HG03378 (cell line): ENCODE measurements at regions not wholly inside any gene's neighbourhood (a gene's known extent, or its start where the extent isn't known, plus 50 kb on each side); places are given as distances from the start of the nearest gene placed in this dataset.
"Not testable (repeated sequence)": the region's sequence is repeated elsewhere in the genome, so short reads cannot be mapped to it uniquely, and the experiment has no call there.

Source experiments
- ATAC-seq: cut with Tn5 transposase; IDR thresholded peaks from one replicate; pipeline ENCODE4 v1.9.1; 2021; ENCODE audit warnings: mild to moderate bottlenecking, moderate library complexity; ENCODE audit not compliant: unreplicated experiment

GRCh38 chr3:72052841-72053409 lies 268.0 kb upstream of the PROK2 start:
- ATAC-seq = no peak

DNA sequence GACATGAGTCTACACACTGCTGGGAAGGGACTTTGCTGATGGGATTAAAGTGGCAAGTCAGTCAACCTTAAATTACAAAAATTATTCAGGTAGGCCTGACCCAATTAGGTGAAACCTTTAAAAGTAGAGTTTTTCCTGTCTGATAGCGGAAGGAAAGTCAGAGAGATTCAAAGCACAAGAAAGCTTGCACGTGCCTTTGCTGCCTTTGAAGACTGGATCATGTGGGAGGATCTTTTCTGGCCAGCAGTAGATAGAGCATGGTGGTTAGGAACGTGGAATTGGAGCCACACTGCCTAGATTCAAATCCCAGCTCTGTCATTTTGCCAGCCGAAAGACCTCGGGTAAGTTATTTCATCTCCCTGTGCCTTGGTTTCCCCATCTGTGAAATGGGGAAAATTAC lies 265.8 kb upstream of the PROK2 start:
- ATAC-seq = no peak

DNA sequence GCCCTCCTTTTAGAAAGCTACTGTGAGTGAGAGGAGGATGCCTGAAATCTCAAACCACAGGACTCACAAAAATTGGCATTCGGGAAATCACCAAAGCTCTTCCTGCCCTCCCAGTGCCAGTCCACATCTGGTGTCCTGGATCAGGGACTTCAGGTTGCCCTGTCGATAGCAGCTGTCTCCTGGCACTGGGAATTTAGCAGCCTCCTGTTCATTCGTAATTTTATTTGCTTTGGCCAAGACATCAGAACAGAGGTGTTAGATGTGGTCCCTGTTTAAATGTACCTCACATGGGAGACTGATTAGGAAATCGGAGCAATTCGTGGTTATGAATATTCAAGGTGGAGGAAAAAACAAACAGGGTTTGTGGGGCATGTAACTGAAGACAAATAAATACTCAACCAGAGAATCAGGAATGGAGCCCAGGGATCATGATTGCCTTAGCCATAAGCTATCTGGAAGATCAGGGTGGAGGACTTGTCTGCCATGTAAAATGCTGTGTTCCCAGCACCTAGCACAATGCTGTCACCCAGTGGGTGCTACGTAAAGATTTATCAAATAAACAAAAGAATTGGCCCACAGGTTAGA lies 265.2 kb upstream of the PROK2 start:
- ATAC-seq = no peak

DNA sequence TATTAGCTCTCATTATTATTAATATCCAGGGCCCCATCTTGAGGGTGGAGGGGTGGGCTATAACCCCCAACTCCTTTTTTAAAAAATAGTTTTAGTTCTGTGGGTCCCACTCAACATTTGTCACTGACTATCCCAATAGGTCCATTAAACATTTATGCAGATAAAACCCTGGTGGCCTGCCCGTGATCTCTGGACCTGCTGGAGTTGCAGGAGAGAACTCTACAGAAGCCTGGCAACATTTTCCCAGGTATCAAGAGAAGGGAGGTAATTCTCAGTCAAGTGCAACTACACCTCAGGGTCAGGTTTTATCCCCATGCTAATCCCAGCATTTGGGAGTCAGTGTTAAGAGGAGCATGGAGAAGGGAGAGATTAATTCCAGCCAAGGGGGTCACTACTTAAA lies 264.4 kb upstream of the PROK2 start:
- no peak for ATAC-seq

DNA sequence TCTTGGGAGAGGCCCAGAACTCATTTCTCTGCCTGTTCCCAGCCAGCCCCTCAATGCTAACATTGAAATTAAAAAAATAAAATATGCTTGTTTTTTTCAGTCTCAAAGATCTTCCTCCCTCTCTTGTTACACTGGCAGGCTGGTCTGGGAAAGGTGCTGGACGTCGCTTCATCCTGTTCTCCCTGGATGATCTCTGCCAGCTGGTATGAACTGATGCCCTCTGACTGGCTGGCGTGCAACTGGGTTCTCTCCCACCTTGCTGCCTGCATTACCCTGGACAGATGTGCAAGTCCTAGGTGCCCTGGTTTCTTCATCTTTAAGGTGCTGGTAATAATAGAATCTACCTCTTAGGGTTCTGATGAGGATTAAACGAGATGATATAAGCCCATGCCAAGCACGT lies 263.9 kb upstream of the PROK2 start:
- no peak for ATAC-seq

DNA sequence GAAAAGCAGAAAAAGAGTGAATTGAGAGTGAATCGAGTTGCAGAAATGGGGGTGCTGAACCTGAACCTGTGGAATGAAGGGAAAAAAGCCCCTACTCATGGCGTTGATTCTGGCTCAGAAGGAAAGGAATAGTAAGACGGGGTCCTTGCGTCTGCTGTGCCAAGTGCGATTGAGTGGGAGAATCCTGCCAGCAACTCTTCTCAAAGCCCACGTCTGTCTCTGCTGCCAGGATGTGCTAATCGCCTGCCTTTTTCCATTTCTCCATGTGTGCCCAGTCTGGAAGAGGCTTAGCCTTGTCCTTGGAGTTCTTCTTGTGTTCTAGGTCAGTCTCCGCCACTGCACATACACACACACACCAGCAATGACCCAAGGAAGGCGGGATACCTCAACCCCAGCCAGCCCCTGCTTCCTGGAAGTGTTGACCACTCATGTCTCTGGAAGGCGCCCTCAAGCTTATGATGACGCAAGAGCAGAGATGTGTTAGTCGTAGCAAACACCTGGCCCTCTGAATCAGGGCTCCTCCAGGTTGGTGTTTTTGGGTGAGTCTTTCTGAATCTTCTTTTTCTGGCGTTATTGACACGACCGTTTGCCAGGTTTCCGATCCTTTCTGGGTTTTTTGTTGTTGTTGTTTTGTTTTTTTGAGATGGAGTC lies 262.4 kb upstream of the PROK2 start:
- ATAC-seq = no peak

DNA sequence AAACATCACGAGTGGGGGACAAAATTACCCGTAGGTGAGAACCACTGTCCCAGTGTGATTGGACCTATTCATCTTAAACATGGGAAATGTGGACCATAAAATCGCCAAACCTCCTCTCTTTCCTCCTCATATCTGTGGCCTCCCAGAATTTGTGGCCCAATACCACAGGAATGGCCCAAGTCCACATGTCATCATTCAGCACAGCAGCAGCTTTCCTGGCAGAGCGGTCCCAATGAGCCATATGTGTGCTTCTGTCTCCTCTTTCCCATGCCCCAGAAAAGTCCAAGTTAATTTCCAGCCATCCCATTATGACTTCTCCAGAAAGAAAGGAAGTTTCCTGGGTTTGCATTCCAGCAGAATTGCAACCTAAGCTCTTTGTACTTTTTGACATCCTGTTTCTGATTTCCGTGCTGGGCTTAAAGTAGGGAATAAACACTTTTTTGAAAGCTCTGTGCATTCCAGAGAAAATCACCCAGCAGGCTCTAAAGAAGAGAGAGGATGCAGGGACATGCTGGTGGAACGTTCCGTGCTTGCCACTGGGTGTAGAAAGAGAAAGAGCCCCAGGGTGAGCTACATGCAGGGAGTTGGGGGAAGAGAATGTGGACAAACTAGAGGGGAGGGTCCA lies 259.4 kb upstream of the PROK2 start:
- no peak for ATAC-seq

DNA sequence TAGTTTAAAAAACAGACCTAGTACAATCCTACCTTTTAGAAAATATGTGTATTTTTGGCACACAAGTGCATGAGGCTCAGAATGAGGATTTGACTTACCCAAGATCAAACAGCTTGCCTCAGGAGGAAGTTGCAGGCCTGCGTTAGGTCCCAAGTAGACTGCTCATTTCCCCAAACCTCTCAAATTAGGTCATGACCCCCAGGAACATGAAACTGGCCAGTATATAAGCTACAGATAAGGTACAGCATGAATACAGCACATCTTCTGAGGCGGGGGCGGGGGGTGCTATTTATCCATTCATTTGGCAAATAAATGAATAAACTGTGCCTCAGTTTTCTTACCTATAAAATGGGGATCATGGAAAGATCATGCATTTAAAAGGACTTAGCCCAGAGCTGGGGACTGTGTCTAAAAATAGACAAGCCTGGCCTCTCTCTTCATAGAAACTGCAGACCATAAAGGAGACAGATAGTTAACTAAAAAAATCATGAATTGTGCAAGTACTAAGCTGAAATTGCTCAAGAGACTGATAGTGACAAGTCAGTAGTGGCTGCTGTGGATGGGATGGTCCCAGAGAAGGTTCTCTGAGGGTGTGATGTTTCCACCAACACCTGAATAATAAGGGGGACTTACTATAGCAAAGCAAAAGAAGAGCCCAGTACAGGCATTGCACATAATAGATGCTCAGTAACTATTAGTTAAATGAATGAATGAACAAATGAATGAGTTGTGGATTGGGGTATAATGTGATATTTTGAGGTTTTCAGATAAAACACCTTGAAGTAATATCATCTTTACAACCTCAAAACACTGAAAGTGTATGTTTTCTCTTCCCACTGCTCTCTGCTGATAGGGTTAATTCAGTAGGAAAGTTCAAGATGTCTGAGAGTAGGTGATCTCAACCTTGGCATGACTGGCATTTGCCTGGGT lies 258.5 kb upstream of the PROK2 start:
- peak; percentile 72 for ATAC-seq

- ATAC-seq = no peak
Measured at GRCh38 chr3:72042397-72043203, 257.7 kb upstream of the PROK2 start.

DNA sequence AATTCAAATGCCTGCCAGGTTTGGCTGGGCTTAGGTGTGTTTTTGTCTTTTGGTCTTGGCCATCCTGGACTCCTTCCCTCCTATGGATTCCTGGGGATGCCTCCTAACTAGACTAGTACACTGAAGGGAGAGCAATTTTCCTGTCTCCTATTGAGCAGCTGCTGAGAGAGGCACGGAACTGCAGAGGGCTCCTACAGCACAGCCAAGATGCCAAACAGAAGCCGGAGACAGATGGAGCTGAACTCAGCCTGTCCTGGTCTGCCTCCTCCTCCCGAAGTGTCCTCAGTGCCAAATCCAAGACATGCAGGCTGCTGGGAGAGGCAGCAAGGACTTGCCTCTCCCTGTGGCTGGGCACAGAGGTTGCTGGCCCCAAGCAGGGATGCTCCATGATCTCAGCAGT lies 256.6 kb upstream of the PROK2 start:
- ATAC-seq = no peak

GRCh38 chr3:72041076-72041475 lies 256.1 kb upstream of the PROK2 start:
- no peak for ATAC-seq

GRCh38 chr3:72039677-72040076 lies 254.7 kb upstream of the PROK2 start:
- no peak for ATAC-seq

GRCh38 chr3:72036899-72037298 lies 252.0 kb upstream of the PROK2 start:
- no peak for ATAC-seq

DNA sequence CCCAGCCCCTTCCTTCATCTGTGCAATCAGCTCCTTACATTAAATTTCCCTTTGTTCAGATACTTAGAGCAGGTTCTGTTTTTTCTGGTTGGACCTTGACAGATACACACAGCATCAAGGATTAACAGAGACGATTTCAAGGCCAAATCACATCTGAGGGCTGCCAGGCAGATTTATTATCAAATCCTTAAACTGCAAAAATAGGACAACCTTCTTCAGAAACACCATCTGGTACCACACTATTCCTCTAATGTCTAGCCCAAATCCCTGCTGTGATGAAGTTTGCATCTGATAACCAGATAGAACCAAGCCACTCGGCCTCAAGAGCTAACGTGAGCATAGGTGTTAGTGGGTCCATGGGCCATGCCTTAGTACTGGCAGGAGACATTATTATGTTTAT lies 250.7 kb upstream of the PROK2 start:
- no peak for ATAC-seq

DNA sequence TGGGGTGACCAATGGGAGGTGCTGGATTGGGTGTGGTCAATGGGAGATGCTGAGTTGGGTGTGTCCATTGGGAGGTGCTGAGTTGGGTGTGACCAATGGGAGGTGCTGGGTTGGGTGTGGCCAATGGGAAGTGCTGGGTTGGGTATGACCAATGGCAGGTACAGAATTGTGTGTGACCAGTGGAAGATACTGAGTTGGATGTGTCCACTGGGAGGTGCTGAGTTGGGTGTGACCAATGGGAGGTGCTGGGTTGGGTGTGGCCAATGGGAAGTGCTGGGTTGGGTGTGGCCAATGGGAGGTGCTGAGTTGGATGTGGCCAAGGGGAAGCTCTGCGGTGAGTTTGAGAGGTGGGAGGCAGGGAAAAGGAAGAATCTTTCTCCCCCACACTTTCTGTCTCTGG lies 250.0 kb upstream of the PROK2 start:
- ATAC-seq = no peak

GRCh38 chr3:72033666-72034428 lies 248.9 kb upstream of the PROK2 start:
- ATAC-seq = peak; percentile 59

- ATAC-seq = no peak
Measured at GRCh38 chr3:72032441-72033135, 247.6 kb upstream of the PROK2 start.

DNA sequence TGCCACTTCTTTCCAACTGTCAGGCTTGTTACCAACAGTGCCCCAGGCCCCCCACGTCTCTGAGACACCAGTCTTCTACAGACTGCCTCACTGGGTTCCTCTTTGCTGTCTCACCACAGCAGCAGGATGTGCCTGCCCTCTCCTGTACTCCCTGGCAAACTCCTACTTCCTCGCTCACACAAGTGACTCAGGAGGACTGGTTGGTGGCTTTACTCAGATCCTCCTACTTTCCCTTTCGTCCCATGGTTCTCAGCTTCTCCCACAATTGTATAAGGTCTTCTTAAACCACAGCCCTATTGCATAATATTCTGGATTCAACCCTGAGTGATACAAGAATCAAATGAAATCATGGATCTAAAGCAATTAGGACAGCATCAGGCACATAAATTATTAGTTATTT lies 246.6 kb upstream of the PROK2 start:
- ATAC-seq = no peak

- not testable (repeated sequence) for ATAC-seq
Measured at GRCh38 chr3:72030296-72030695, 245.3 kb upstream of the PROK2 start.
